SJCRH30 (cell line): ENCODE measurements at regions not wholly inside any gene's neighbourhood (a gene's known extent, or its start where the extent isn't known, plus 50 kb on each side); places are given as distances from the start of the nearest gene placed in this dataset.

ENCODE experiments used
- DNase-seq, 2 experiments: peaks; one replicate each; pipeline ENCODE4 v3.0.0-alpha.2; 2015 to 2020
- H3K27ac ChIP-seq: fragments of 250-450 bp; sonication (Bioruptor Pico); 2 replicates; pipeline ENCODE4 v1.5.1; 2020; ENCODE audit warnings: mild to moderate bottlenecking, moderate library complexity
- H3K27me3 ChIP-seq: fragments of 250-450 bp; sonication (Bioruptor Pico); 2 replicates; pipeline ENCODE4 v1.5.1; 2020; ENCODE audit warnings: mild to moderate bottlenecking, moderate library complexity
- H3K36me3 ChIP-seq: fragments of 250-450 bp; sonication (Bioruptor Pico); 2 replicates; pipeline ENCODE4 v1.5.1; 2020; ENCODE audit warnings: mild to moderate bottlenecking, moderate library complexity
- H3K4me1 ChIP-seq: fragments of 250-450 bp; sonication (Bioruptor Pico); 2 replicates; pipeline ENCODE4 v1.5.1; 2020; ENCODE audit warnings: mild to moderate bottlenecking, moderate library complexity
- H3K4me3 ChIP-seq: fragments of 250-450 bp; sonication (Bioruptor Pico); 2 replicates; pipeline ENCODE4 v1.5.1; 2020; ENCODE audit warnings: mild to moderate bottlenecking, moderate library complexity
- H3K9me3 ChIP-seq: fragments of 250-450 bp; sonication (Bioruptor Pico); replicated peaks from 2 replicates; pipeline ENCODE4 v1.5.1; 2020; ENCODE audit warnings: mild to moderate bottlenecking, moderate library complexity

DNA sequence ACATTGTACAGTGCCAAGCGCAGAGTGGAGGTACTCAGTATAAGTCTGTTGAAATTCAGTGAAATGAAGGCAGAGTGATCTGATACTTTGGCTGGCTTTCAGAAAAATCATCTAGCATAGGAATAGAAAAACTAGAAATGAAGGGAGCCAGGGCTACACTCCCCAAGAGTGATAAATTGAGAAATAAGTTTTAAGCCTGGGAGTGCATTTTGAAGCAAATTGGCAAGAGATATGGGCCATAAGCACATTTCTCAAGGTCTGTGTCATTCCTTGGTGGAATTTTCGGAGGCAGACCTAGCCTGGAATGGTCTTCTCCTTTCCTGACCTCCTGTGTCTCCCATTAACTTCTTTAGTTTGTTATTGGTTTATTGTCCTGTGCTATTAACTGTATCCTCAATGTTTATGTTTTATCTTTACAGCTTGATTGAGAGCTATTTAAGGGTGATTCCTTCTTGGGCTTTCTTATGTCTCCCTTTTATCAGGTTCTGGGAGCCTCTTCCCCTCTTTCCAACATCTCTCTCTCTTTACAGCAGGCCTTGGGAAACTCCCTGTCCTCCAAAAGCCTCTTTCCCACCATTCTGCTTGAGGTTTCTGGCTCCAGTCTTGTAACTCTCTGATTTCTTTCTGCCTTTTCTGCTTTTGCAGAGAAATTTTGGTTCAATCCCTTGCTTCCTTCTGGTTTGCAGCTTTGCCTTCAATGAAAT lies 649.5 kb downstream of the SLC4A3 start:
- Histone ChIP-seq H3K27me3 (no peaks in the 10 kb centered on the region), H3K27ac (no peak overlapping the region), H3K9me3 (no peaks in the 10 kb centered on the region), H3K36me3 (no peaks in the 10 kb centered on the region), H3K4me1 (no peaks in the 10 kb centered on the region), H3K4me3 (no peak overlapping the region)
- no peak for DNase-seq

DNA sequence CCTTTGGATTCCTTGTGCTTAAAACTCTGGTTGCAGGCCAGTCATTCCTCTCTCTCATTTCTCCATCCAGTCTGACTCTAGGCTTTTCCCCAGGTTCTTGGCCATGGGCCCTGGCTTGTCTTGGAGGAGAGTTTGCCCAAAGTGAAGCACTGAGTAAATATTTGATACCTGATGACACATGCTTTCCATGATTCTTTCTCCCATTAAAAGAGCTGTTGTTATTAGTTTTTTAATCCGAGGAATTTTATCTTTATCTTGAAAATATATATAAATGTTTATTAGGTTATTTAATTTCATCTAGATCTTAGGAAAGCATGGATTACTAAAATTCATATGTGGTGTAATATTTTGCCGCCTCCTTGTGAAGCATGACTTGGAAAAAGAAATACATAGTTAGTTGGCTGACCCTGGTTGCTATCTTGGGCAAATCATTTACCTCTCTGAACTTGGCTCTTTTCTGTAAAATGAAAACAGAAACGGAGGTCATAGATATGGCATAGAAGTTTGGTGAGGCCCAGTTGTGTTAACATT lies 650.1 kb downstream of the SLC4A3 start:
- DNase-seq: no peak
- no peak overlapping the region for H3K27ac ChIP-seq

DNA sequence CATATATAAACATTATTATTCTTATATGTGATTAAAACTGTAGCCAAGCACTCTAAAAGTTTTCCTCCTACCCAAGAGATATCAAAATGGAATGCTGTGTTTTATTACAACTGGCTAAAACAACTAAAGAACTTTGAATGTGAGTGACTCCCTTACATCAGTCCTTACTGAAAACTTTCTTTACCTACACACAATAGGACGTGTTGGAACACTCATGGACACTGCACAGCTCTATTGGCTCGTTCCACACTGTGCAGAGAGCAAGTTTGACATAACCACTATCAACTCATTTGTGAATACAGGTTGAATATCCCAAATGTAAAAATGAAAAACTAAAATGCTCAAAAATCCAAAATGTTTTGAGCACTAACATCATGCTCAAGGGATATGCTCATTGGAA lies 650.6 kb downstream of the SLC4A3 start:
- DNase-seq: no peak
- Histone ChIP-seq H3K36me3 (no peaks in the 10 kb centered on the region), H3K27ac (no peak overlapping the region), H3K4me3 (no peak overlapping the region), H3K9me3 (no peaks in the 10 kb centered on the region), H3K27me3 (no peaks in the 10 kb centered on the region), H3K4me1 (no peaks in the 10 kb centered on the region)

More for the DNA sequence above, 650.1 kb downstream of the SLC4A3 start:
- H3K4me3 ChIP-seq: no peak overlapping the region
- H3K9me3 ChIP-seq: no peaks in the 10 kb centered on the region
- H3K27me3 ChIP-seq: no peaks in the 10 kb centered on the region
- H3K4me1 ChIP-seq: no peaks in the 10 kb centered on the region
- H3K36me3 ChIP-seq: no peaks in the 10 kb centered on the region

DNA sequence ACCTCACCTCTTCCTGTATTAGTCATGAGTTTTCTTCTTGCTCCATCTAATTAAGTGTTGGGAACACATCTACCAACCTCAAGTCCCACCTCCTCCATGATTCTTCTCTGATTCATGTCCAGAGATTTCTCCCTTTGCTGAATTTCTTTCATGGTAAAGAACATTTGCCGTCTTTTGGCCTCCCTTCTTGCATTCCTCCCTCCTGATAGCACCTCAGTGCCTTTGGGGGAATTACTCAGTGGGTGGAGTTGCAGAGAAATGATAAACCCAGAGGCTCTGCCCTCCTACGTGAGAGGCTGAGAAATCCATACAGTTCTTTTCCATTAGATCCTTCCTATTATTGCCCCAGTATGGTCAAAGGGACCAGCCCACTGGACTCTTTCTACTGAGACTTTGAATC lies 651.9 kb downstream of the SLC4A3 start:
- no peaks in the 10 kb centered on the region for H3K27me3 ChIP-seq
- no peaks in the 10 kb centered on the region for H3K9me3 ChIP-seq
- no peak overlapping the region for H3K27ac ChIP-seq
- no peak overlapping the region for H3K4me3 ChIP-seq
- no peak for DNase-seq
- no peaks in the 10 kb centered on the region for H3K36me3 ChIP-seq
- H3K4me1 ChIP-seq: no peaks in the 10 kb centered on the region

DNA sequence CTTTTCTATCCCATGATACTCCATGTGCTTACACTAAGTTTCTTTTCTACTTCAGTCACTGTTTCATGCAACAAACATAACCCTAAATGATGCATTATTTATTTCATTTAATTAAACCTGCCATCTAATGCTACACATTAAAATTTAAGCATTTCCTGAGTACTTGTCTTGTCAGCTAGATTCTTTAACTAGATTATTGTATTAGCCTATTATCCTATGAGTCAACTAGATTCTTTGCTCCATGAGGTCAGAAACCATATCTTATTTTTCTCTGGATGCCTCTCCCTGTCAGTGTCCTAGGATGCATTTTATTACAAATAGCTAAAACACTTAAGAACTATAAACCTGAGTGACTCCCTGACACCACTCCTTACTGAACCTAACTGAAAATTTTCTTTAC lies 652.4 kb downstream of the SLC4A3 start:
- Histone ChIP-seq H3K9me3 (no peaks in the 10 kb centered on the region), H3K4me1 (no peaks in the 10 kb centered on the region), H3K27ac (no peak overlapping the region), H3K36me3 (no peaks in the 10 kb centered on the region), H3K27me3 (no peaks in the 10 kb centered on the region), H3K4me3 (no peak overlapping the region)
- no peak for DNase-seq

DNA sequence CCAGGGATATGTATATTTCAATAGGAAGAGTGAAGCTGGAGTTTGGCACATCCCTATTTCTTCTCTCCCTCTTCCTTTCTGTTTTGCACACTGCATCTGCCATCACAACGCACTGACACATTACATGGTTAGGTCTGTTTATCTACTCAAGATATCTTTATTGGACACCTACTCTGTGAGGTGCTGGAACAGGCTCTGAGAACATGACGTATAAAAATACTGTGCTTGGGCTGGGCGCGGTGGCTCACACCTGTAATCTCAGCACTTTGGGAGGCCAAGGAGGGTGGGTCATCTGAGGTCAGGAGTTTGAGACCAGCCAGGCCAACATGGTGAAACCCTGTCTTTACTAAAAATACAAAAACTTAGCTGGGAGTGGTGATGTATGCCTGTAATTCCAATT lies 653.3 kb downstream of the SLC4A3 start:
- H3K4me3 ChIP-seq: no peak overlapping the region
- no peak for DNase-seq
- no peaks in the 10 kb centered on the region for H3K36me3 ChIP-seq
- no peaks in the 10 kb centered on the region for H3K27me3 ChIP-seq
- H3K27ac ChIP-seq: no peak overlapping the region
- H3K9me3 ChIP-seq: no peaks in the 10 kb centered on the region
- H3K4me1 ChIP-seq: no peaks in the 10 kb centered on the region

DNA sequence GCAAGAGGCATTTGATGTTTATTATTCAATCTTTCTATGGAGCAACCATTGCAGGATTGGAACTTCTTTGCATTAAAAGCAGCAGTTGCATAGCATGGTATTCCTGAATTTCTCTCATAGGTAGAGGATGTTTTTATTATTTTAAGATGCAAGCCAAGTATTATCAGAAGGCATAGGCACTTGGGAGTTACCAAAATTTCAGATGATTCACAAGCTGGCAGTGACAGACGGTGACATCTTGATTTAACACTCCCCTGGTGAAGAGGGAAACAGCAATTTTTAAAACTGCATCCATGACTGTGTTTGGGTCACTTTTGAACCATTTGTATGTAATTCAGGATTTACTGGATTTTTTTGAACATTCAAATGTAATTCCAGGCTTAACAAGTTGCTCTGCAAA lies 654.3 kb downstream of the SLC4A3 start:
- H3K4me1 ChIP-seq: no peaks in the 10 kb centered on the region
- H3K27me3 ChIP-seq: no peaks in the 10 kb centered on the region
- no peak overlapping the region for H3K27ac ChIP-seq
- H3K36me3 ChIP-seq: no peaks in the 10 kb centered on the region
- no peak overlapping the region for H3K4me3 ChIP-seq
- no peak for DNase-seq
- H3K9me3 ChIP-seq: no peaks in the 10 kb centered on the region

DNA sequence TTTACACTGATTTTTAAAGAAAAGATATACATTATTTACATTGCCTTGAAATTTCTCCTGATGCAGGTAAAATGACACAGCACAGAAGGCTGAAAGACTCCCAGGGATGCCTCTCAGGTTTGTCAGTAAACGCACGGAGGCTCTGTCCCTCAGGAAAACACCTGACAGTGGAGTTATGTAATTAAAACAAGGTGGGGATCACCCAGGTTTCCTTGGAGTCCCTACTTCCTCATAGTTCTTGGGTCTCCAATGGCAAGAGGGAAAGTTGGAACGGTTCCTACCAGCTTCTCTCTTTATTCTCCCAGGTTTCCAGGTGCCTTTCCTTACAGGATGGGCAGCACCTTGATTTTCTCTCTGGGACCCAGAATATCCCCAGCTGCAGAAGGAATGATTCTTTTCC lies 654.8 kb downstream of the SLC4A3 start:
- H3K4me3 ChIP-seq: no peak overlapping the region
- no peaks in the 10 kb centered on the region for H3K4me1 ChIP-seq
- no peaks in the 10 kb centered on the region for H3K36me3 ChIP-seq
- no peaks in the 10 kb centered on the region for H3K9me3 ChIP-seq
- no peak overlapping the region for H3K27ac ChIP-seq
- H3K27me3 ChIP-seq: no peaks in the 10 kb centered on the region
- no peak for DNase-seq

DNA sequence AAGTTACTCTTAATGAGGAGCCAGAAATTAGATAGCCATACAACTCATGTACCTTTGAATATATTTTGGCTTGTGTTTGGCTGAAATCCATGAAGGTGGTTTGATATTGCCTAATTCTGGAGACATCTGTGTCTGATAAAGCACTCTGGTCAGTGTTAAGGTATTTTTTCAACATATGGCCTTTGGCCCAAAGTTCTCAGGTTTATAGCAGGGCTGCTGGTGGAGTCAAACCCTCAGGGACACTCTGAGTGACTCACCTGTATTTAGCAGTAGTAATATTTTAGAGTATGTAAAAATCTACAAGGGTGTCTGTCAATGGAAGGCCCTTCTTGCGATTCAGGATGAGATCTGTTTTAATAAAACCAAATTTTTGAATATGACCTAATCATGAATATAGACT lies 666.5 kb downstream of the SLC4A3 start:
- H3K27ac ChIP-seq: no peak overlapping the region
- no peaks in the 10 kb centered on the region; the same call in 1 of the 2 replicates for H3K9me3 ChIP-seq
- no peak for DNase-seq
- no peak overlapping the region for H3K4me3 ChIP-seq
- no peaks in the 10 kb centered on the region for H3K4me1 ChIP-seq
- H3K36me3 ChIP-seq: no peaks in the 10 kb centered on the region
- H3K27me3 ChIP-seq: no peaks in the 10 kb centered on the region

DNA sequence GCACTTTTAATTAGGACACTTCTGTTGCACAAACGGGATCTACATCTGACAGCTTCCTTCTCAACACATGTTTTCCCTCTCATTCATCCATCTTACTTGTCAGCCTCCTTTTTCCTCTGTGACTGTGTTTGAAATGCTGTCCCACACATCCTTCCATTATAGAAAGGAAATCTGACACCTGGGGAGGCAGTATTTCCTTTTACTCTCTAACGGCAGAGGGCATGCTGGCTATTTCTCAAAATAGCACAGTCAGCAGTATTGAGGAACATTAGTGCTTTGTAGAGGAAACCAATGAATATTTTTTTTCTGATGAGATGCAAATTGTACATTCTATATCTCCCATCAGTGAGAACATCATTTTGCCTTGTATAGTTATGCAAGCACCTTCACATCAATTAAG lies 668.7 kb downstream of the SLC4A3 start:
- Histone ChIP-seq H3K27ac (no peak overlapping the region), H3K36me3 (no peaks in the 10 kb centered on the region), H3K4me3 (no peak overlapping the region), H3K4me1 (no peaks in the 10 kb centered on the region), H3K9me3 (no peaks in the 10 kb centered on the region; the same call in 1 of the 2 replicates), H3K27me3 (no peaks in the 10 kb centered on the region)
- DNase-seq: no peak

DNA sequence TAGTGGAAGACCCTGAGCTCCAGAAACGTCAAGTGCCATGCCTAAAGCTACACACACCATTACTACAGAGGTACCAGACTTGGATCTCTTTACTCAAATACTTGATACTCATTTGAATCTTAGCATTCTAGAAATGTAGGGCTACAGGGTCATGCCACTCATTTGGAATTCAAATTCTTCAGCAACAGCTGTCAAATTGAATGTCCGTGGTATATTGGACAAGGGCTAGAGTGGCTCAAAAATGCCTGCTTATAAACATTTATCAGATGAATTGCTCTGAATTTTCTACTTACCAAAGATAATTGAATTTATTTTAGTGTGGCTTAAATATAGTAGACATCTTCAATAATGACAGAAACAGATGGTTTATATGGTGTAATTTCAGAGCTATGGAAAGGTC lies 669.7 kb downstream of the SLC4A3 start:
- Histone ChIP-seq H3K27ac (no peak overlapping the region), H3K36me3 (no peaks in the 10 kb centered on the region), H3K27me3 (no peaks in the 10 kb centered on the region), H3K9me3 (no peaks in the 10 kb centered on the region; the same call in 1 of the 2 replicates), H3K4me3 (no peak overlapping the region), H3K4me1 (no peaks in the 10 kb centered on the region)
- no peak for DNase-seq

DNA sequence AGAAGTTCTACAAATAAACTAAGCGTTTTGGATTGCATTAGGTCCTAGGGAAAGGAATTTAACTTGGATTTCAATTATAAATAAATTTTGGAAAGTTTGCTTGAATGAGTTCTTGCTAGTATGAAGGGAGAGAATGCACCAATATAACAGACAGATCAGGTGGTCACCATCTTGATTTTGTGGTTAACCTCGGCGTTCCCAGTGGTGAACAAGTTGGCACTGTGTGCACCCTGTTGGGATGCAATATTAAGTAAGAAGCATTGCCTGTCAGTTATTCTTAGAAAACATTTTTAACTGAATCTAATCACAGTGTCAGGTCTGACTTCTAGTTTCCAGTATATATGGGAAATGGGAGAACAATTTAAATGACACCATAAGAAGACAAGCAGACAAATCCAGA lies 673.4 kb downstream of the SLC4A3 start:
- no peaks in the 10 kb centered on the region for H3K4me1 ChIP-seq
- no peak for DNase-seq
- no peaks in the 10 kb centered on the region for H3K27me3 ChIP-seq
- no peaks in the 10 kb centered on the region for H3K9me3 ChIP-seq
- H3K36me3 ChIP-seq: no peaks in the 10 kb centered on the region
- H3K4me3 ChIP-seq: no peak overlapping the region
- no peak overlapping the region for H3K27ac ChIP-seq

DNA sequence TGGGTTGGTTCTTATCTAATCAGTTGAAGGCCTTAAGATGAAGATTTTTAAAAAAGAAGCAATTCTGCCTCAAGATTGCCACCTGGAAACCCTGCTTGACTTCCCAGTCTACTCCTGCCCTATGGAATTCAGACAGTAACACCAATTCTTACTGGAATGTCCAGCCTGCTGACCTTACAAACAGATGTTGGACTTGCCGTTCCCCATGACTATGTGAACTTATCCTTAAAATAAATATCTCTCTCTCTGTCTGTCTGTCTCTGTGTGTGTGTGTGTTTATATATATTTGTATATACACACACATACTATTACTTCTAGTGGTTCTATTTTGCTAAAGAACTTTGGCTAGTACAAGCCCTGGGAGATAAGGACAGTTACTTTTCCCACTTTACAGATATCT lies 675.3 kb downstream of the SLC4A3 start:
- Histone ChIP-seq H3K4me1 (no peaks in the 10 kb centered on the region), H3K27ac (no peak overlapping the region), H3K9me3 (no peaks in the 10 kb centered on the region), H3K36me3 (no peaks in the 10 kb centered on the region), H3K4me3 (no peak overlapping the region), H3K27me3 (no peaks in the 10 kb centered on the region)
- no peak for DNase-seq

DNA sequence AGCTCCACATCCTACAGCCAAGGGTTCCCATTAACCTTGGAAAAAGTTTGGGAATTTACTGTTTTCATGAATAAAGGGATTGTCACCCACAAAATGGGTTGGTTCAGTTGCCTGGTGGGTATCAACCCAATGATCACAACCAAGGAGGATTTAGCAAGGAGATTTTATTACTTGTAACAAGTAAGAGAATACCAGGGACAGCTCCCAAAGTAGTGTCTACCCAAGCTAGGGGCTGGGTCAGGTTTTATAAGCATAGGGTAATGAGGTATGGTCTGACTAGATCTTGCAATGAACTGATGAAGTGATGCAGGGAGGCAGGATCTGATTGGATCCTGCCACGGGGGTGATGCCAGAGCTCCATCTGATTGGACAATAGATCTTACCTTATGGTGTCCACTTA lies 681.8 kb downstream of the SLC4A3 start:
- H3K9me3 ChIP-seq: no peaks in the 10 kb centered on the region
- DNase-seq: no peak
- H3K36me3 ChIP-seq: no peaks in the 10 kb centered on the region
- H3K4me3 ChIP-seq: no peak overlapping the region
- H3K27me3 ChIP-seq: no peaks in the 10 kb centered on the region
- no peaks in the 10 kb centered on the region for H3K4me1 ChIP-seq
- no peak overlapping the region for H3K27ac ChIP-seq

DNA sequence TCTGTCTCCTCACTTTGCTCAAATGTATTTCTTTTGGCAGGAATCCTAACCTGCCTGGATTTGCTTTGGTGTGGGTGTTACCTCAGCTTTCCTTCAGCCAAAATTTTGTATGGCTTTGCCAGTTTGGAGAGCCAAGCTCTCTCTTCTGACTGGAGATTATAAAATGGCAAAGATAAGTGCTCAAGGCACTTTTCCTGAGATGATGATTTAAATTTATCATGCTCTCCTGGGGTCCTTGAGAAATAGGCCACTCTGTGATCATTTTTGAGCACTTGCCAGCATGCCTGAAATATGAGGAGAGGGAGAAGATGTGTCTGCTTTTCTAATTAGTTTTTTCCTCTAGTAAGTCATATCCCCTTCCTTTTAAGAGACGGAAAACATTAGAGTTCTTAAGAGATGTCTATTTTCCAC lies 683.0 kb downstream of the SLC4A3 start:
- Histone ChIP-seq H3K4me1 (no peaks in the 10 kb centered on the region), H3K36me3 (no peaks in the 10 kb centered on the region), H3K27ac (no peak overlapping the region), H3K9me3 (no peaks in the 10 kb centered on the region), H3K27me3 (no peaks in the 10 kb centered on the region), H3K4me3 (no peak overlapping the region)
- no peak for DNase-seq
